Neural cell (in vitro differentiated cells): ENCODE measurements at regions not wholly inside any gene's neighbourhood (a gene's known extent, or its start where the extent isn't known, plus 50 kb on each side); places are given as distances from the start of the nearest gene placed in this dataset.

Experiments used
- H2AFZ ChIP-seq: fragments of 200-600, 300-800 bp; sonication (generic), shearing (Covaris generic); 2 replicates; pipeline ENCODE4 v1.6.0; 2014; ENCODE audit warnings: low read depth, mild to moderate bottlenecking, antibody characterized with exemption, low read length, moderate library complexity
- H3F3A ChIP-seq: fragments of 200-600 bp; shearing (Covaris generic); 2 replicates; pipeline ENCODE4 v1.6.1; 2016; ENCODE audit warnings: mild to moderate bottlenecking, moderate library complexity, mixed read lengths, antibody characterized with exemption, low read length; ENCODE audit not compliant: insufficient read depth, poor library complexity, severe bottlenecking
- H3K27ac ChIP-seq: fragments of 200-600, 300-800 bp; sonication (generic), shearing (Covaris generic); 2 replicates; pipeline ENCODE4 v1.5.1; 2014; ENCODE audit warnings: mild to moderate bottlenecking, low read length, moderate library complexity
- H3K27me3 ChIP-seq: fragments of 300-800, 200-600 bp; sonication (generic), shearing (Covaris generic); 2 replicates; pipeline ENCODE4 v1.6.0; 2014; ENCODE audit warnings: mild to moderate bottlenecking, low read depth, low read length, moderate library complexity; ENCODE audit not compliant: insufficient read depth
- H3K36me3 ChIP-seq: fragments of 300-800, 200-600 bp; sonication (generic), shearing (Covaris generic); 2 replicates; pipeline ENCODE4 v1.5.1; 2014; ENCODE audit warnings: mild to moderate bottlenecking, antibody characterized with exemption, low read length, moderate library complexity; ENCODE audit not compliant: insufficient read depth
- H3K4me2 ChIP-seq: fragments of 300-800, 200-600 bp; sonication (generic), shearing (Covaris generic); 2 replicates; pipeline ENCODE4 v1.6.0; 2014; ENCODE audit warnings: mild to moderate bottlenecking, low read length
- H3K4me3 ChIP-seq: fragments of 300-800, 200-600 bp; sonication (generic), shearing (Covaris generic); 2 replicates; pipeline ENCODE4 v1.5.1; 2014; ENCODE audit warnings: mild to moderate bottlenecking, low read length, moderate library complexity
- H3K79me2 ChIP-seq: fragments of 200-600 bp; shearing (Covaris generic); replicated peaks from 2 replicates; pipeline ENCODE4 v1.6.0; 2014; ENCODE audit warnings: mild to moderate bottlenecking, low read length, moderate library complexity; ENCODE audit not compliant: insufficient read depth
- H3K9ac ChIP-seq: fragments of 300-800, 200-600 bp; sonication (generic), shearing (Covaris generic); 2 replicates; pipeline ENCODE4 v1.6.1; 2016; ENCODE audit warnings: mild to moderate bottlenecking, low read length, mixed read lengths
- H3K9me2 ChIP-seq: fragments of 200-600 bp; shearing (Covaris generic); 2 replicates; pipeline ENCODE4 v1.6.1; 2016; ENCODE audit warnings: mild to moderate bottlenecking, low read length, mixed read lengths; ENCODE audit not compliant: insufficient read depth
- H3K9me3 ChIP-seq: fragments of 200-600, 300-800 bp; sonication (generic), shearing (Covaris generic); 2 replicates; pipeline ENCODE4 v1.6.1; 2016; ENCODE audit warnings: mild to moderate bottlenecking, mixed run types, low read length, moderate library complexity, mixed read lengths
- H4K20me1 ChIP-seq: fragments of 200-600 bp; shearing (Covaris generic); 2 replicates; pipeline ENCODE4 v1.6.1; 2016; ENCODE audit warnings: mild to moderate bottlenecking, mixed run types; ENCODE audit not compliant: insufficient read depth
- EP300 ChIP-seq: fragments of 450-650 bp; conservative IDR thresholded peaks from 2 replicates; pipeline ENCODE4 v1.6.1; 2014; ENCODE audit warnings: antibody characterized with exemption, mild to moderate bottlenecking, moderate library complexity; ENCODE audit not compliant: poor library complexity, severe bottlenecking
- EZH2 ChIP-seq: fragments of 200-600, 300-800 bp; shearing (Covaris generic), sonication (generic); IDR thresholded peaks from 2 replicates; pipeline ENCODE4 v1.6.1; 2014; ENCODE audit warnings: antibody characterized with exemption, low read length, borderline replicate concordance, mild to moderate bottlenecking; ENCODE audit not compliant: insufficient read depth, poor library complexity, severe bottlenecking
- MXI1 ChIP-seq: fragments of 450-650 bp; conservative IDR thresholded peaks from 2 replicates; pipeline ENCODE4 v1.6.1; 2014; ENCODE audit warnings: antibody characterized with exemption, mild to moderate bottlenecking; ENCODE audit not compliant: poor library complexity, severe bottlenecking
- POLR2AphosphoS5 ChIP-seq: IDR thresholded peaks from 2 replicates; pipeline ENCODE4 v1.6.1; 2012
- RAD21 ChIP-seq: fragments of 450-650 bp; conservative IDR thresholded peaks from 2 replicates; pipeline ENCODE4 v1.6.1; 2014; ENCODE audit warnings: antibody characterized with exemption, mild to moderate bottlenecking, moderate library complexity
- SMC3 ChIP-seq: fragments of 450-650 bp; conservative IDR thresholded peaks from 2 replicates; pipeline ENCODE4 v1.6.1; 2014; ENCODE audit warnings: antibody characterized with exemption, mild to moderate bottlenecking, moderate library complexity; ENCODE audit not compliant: poor library complexity
- TAF1 ChIP-seq: IDR thresholded peaks from 2 replicates; pipeline ENCODE4 v1.6.1; 2012; ENCODE audit warnings: low read depth
- TF ChIP-seq, protein P1 (sequence below): IDR thresholded peaks from 2 replicates; pipeline ENCODE4 v1.6.1; 2012; ENCODE audit warnings: borderline replicate concordance
- TF ChIP-seq, protein P2 (sequence below): fragments of 450-650 bp; IDR thresholded peaks from 2 replicates; pipeline ENCODE4 v1.5.1; 2014; ENCODE audit warnings: antibody characterized with exemption, mild to moderate bottlenecking, moderate library complexity; ENCODE audit not compliant: poor library complexity, severe bottlenecking

DNA sequence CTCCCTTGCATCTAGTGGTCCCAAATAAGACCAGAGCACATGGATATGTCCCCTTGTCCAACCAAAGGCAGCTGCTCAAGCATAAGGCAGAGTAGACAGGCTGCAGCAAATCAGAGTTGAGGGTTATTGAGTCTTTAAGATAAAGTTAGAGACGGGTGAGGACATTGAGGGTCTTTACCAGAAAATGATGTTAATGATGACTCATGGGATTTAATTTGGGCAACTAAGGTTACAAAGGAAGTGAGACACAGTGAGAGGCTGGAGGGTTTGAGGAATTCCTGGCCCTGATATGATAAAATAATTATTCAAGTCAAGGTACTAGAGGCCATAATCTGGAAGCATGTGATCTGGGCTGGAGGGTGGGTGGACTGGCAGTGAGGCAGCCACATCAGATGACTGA is 133.6 kb downstream of the ALDH8A1 start:
- no peak overlapping the region for H3K9ac ChIP-seq
- H3K27ac ChIP-seq = no peak overlapping the region
- no peaks in the 10 kb centered on the region for H3K9me3 ChIP-seq
- H3K4me2 ChIP-seq = no peak overlapping the region
- H3K9me2 ChIP-seq = no peaks in the 10 kb centered on the region
- TF ChIP-seq, protein P1, sequence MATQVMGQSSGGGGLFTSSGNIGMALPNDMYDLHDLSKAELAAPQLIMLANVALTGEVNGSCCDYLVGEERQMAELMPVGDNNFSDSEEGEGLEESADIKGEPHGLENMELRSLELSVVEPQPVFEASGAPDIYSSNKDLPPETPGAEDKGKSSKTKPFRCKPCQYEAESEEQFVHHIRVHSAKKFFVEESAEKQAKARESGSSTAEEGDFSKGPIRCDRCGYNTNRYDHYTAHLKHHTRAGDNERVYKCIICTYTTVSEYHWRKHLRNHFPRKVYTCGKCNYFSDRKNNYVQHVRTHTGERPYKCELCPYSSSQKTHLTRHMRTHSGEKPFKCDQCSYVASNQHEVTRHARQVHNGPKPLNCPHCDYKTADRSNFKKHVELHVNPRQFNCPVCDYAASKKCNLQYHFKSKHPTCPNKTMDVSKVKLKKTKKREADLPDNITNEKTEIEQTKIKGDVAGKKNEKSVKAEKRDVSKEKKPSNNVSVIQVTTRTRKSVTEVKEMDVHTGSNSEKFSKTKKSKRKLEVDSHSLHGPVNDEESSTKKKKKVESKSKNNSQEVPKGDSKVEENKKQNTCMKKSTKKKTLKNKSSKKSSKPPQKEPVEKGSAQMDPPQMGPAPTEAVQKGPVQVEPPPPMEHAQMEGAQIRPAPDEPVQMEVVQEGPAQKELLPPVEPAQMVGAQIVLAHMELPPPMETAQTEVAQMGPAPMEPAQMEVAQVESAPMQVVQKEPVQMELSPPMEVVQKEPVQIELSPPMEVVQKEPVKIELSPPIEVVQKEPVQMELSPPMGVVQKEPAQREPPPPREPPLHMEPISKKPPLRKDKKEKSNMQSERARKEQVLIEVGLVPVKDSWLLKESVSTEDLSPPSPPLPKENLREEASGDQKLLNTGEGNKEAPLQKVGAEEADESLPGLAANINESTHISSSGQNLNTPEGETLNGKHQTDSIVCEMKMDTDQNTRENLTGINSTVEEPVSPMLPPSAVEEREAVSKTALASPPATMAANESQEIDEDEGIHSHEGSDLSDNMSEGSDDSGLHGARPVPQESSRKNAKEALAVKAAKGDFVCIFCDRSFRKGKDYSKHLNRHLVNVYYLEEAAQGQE = no peak
- TF ChIP-seq, protein P2, sequence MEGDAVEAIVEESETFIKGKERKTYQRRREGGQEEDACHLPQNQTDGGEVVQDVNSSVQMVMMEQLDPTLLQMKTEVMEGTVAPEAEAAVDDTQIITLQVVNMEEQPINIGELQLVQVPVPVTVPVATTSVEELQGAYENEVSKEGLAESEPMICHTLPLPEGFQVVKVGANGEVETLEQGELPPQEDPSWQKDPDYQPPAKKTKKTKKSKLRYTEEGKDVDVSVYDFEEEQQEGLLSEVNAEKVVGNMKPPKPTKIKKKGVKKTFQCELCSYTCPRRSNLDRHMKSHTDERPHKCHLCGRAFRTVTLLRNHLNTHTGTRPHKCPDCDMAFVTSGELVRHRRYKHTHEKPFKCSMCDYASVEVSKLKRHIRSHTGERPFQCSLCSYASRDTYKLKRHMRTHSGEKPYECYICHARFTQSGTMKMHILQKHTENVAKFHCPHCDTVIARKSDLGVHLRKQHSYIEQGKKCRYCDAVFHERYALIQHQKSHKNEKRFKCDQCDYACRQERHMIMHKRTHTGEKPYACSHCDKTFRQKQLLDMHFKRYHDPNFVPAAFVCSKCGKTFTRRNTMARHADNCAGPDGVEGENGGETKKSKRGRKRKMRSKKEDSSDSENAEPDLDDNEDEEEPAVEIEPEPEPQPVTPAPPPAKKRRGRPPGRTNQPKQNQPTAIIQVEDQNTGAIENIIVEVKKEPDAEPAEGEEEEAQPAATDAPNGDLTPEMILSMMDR = no peak
- TF ChIP-seq MXI1 = no peak
- TF ChIP-seq EZH2 = no peak
- no peak for TF ChIP-seq TAF1
- TF ChIP-seq RAD21 = no peak
- TF ChIP-seq EP300 = no peak
- TF ChIP-seq SMC3 = no peak
- TF ChIP-seq POLR2AphosphoS5 = no peak
- H4K20me1 ChIP-seq = no peaks in the 10 kb centered on the region
- no peak overlapping the region for H3K4me3 ChIP-seq
- no peaks in the 10 kb centered on the region for H3K36me3 ChIP-seq
- no peaks in the 10 kb centered on the region for H3K79me2 ChIP-seq
- no peaks in the 10 kb centered on the region for H3K27me3 ChIP-seq
- no peak overlapping the region for H2AFZ ChIP-seq
- H3F3A ChIP-seq = no peaks in the 10 kb centered on the region

- Histone ChIP-seq H3K36me3 (no peaks in the 10 kb centered on the region), H2AFZ (no peak overlapping the region), H3K4me2 (no peak overlapping the region), H3K27ac (no peak overlapping the region), H3K9ac (no peak overlapping the region), H3K27me3 (no peaks in the 10 kb centered on the region), H3K79me2 (no peaks in the 10 kb centered on the region), H3K9me3 (no peaks in the 10 kb centered on the region), H3F3A (no peaks in the 10 kb centered on the region), H4K20me1 (no peaks in the 10 kb centered on the region), H3K9me2 (no peaks in the 10 kb centered on the region), H3K4me3 (no peak overlapping the region)
- TF ChIP-seq SMC3 (no peak), EZH2 (no peak)
- TF ChIP-seq, protein P1 = no peak
Observed at GRCh38 chr6:134814076-134814695, 135.7 kb downstream of the ALDH8A1 start.
